ENCODE measurements at regions not wholly inside any gene's neighbourhood (a gene's known extent, or its start where the extent isn't known, plus 50 kb on each side); places are given as distances from the start of the nearest gene placed in this dataset.

DNA sequence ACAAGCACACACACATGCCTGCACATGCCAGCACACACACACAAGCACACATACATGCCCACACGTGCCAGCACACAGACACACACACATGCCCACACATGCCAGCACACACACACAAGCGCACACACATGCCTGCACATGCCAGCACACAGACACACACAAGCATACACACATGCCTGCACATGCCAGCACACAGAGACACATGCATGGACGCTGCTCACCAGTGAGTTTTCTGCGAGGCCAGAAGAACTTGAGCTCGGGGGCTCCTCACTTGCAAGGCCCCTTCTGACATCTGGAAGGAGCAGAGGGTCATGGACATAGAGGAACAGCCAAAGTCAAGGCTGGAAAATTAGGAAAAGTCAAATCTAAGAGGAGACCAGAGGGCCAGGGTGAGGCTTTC lies 61.2 kb upstream of the BCL11B start:
- TF ChIP-seq YY1 (IDR thresholded peaks at IDR 0.05; ENCODE audit: insufficient read depth, insufficient read length) (no peak), ZNF274 (IDR thresholded peaks at IDR 0.05; ENCODE audit: low read depth, low read length) (no peak), SUZ12 (IDR thresholded peaks at IDR 0.05; ENCODE audit: extremely low read depth, insufficient read depth, insufficient read length) (no peak)
